IMR-90 (cell line): ENCODE measurements at regions not wholly inside any gene's neighbourhood (a gene's known extent, or its start where the extent isn't known, plus 50 kb on each side); places are given as distances from the start of the nearest gene placed in this dataset.

Experiments used
- ATAC-seq: fragments of 200-7000 bp; cut with Tn5 transposase; 2 replicates; pipeline ENCODE4 v1.9.1; 2020; ENCODE audit warnings: low read depth, mild to moderate bottlenecking, moderate library complexity
- BruUV-seq: library from RNA; stranded (reverse); fragments of 400-500 nt; replicated peaks from 2 replicates; lab custom pipeline; 2021; lab: Mats Ljungman, UMichigan
- CTCF ChIA-PET: fragments of 300-600 bp; formaldehyde crosslinking; extraction: SDS; loops from one replicate; lab custom pipeline; 2021; ENCODE audit warnings: antibody characterized with exemption; lab: Yijun Ruan, JAX
- POLR2A ChIA-PET: fragments of 300-600 bp; sonication (Branson Sonifier 250); formaldehyde crosslinking; loops from one replicate; lab custom pipeline; 2022; ENCODE audit warnings: antibody characterized with exemption; ENCODE audit not compliant: unreplicated experiment; lab: Charles Lee
- DNase-seq: peaks from one replicate; pipeline ENCODE4 v3.0.0; 2013
- H2AFZ ChIP-seq: replicated peaks from 2 replicates; pipeline ENCODE3; 2013; ENCODE audit warnings: low read length, mild to moderate bottlenecking; ENCODE audit not compliant: poor library complexity
- H2AK5ac ChIP-seq: 2 replicates; pipeline ENCODE4 v1.6.1; 2013; ENCODE audit warnings: low read depth, low read length, inconsistent platforms
- H2AK9ac ChIP-seq: replicated peaks from 2 replicates; pipeline ENCODE3; 2013; ENCODE audit warnings: mild to moderate bottlenecking, low read depth, low read length, moderate library complexity; ENCODE audit not compliant: poor library complexity
- H2BK120ac ChIP-seq: 2 replicates; pipeline ENCODE4 v1.6.1; 2013; ENCODE audit warnings: low read depth, low read length, inconsistent platforms
- H2BK15ac ChIP-seq: 3 replicates; pipeline ENCODE4 v1.6.1; 2013; ENCODE audit warnings: low read depth, low read length, inconsistent platforms
- H2BK20ac ChIP-seq: 2 replicates; pipeline ENCODE4 v1.6.1; 2013; ENCODE audit warnings: low read depth, mild to moderate bottlenecking, inconsistent platforms, low read length, moderate library complexity
- H2BK5ac ChIP-seq: 2 replicates; pipeline ENCODE4 v1.6.1; 2013; ENCODE audit warnings: mild to moderate bottlenecking, low read depth, low read length, inconsistent platforms; ENCODE audit not compliant: poor library complexity, severe bottlenecking
- H3K14ac ChIP-seq: replicated peaks from 2 replicates; pipeline ENCODE4 v1.6.1; 2013; ENCODE audit warnings: low read depth, low read length, inconsistent platforms
- H3K18ac ChIP-seq: 2 replicates; pipeline ENCODE4 v1.6.1; 2013; ENCODE audit warnings: low read depth, low read length, control low read depth
- H3K23ac ChIP-seq: 2 replicates; pipeline ENCODE4 v1.6.1; 2013; ENCODE audit warnings: low read depth, low read length, inconsistent platforms
- H3K27ac ChIP-seq: 2 replicates; pipeline ENCODE4 v1.5.1; 2013; ENCODE audit warnings: mild to moderate bottlenecking, control low read depth, low read length; ENCODE audit not compliant: insufficient read depth
- H3K27me3 ChIP-seq: 2 replicates; pipeline ENCODE4 v1.6.1; 2013; ENCODE audit warnings: low read length; ENCODE audit not compliant: control insufficient read depth, insufficient read depth
- H3K36me3 ChIP-seq: 2 replicates; pipeline ENCODE4 v1.6.1; 2013; ENCODE audit warnings: low read length, mixed read lengths; ENCODE audit not compliant: control insufficient read depth, insufficient read depth
- H3K4ac ChIP-seq: 2 replicates; pipeline ENCODE4 v1.6.1; 2013; ENCODE audit warnings: low read depth, low read length, inconsistent platforms
- H3K4me1 ChIP-seq: 2 replicates; pipeline ENCODE4 v1.6.1; 2013; ENCODE audit warnings: low read length, mixed read lengths; ENCODE audit not compliant: control insufficient read depth, insufficient read depth
- H3K4me2 ChIP-seq: 2 replicates; pipeline ENCODE4 v1.6.1; 2013; ENCODE audit warnings: low read depth, mild to moderate bottlenecking, control low read depth, low read length, moderate library complexity
- H3K4me3 ChIP-seq: 2 replicates; pipeline ENCODE4 v1.5.1; 2013; ENCODE audit warnings: low read depth, mild to moderate bottlenecking, control low read depth, low read length, moderate library complexity; ENCODE audit not compliant: insufficient read depth
- H3K56ac ChIP-seq: 2 replicates; pipeline ENCODE4 v1.6.1; 2013; ENCODE audit warnings: low read length, inconsistent platforms; ENCODE audit not compliant: insufficient read depth; ENCODE audit errors: extremely low read depth
- H3K79me1 ChIP-seq, 2 experiments: 2 replicates each; pipeline ENCODE4 v1.6.1; 2013; ENCODE audit warnings: low read length in 2 of 2, inconsistent platforms in 1 of 2, low read depth in 1 of 2
- H3K9ac ChIP-seq: 2 replicates; pipeline ENCODE4 v1.6.1; 2013; ENCODE audit warnings: low read depth, low read length, control low read depth
- H3K9me1 ChIP-seq: 2 replicates; pipeline ENCODE4 v1.6.1; 2013; ENCODE audit warnings: low read length, inconsistent platforms; ENCODE audit not compliant: insufficient read depth
- H3K9me3 ChIP-seq: 2 replicates; pipeline ENCODE4 v1.6.1; 2013; ENCODE audit warnings: low read length; ENCODE audit not compliant: control insufficient read depth, insufficient read depth
- H4K20me1 ChIP-seq: 2 replicates; pipeline ENCODE4 v1.6.1; 2013; ENCODE audit warnings: low read length, inconsistent platforms; ENCODE audit not compliant: insufficient read depth
- H4K5ac ChIP-seq: 2 replicates; pipeline ENCODE4 v1.6.1; 2013; ENCODE audit warnings: mild to moderate bottlenecking, low read depth, low read length, control low read depth
- H4K8ac ChIP-seq, 2 experiments: 2 replicates each; pipeline ENCODE4 v1.6.1; 2013; ENCODE audit warnings: low read depth in 2 of 2, low read length in 2 of 2, control low read depth in 1 of 2, inconsistent platforms in 1 of 2
- H4K91ac ChIP-seq: 2 replicates; pipeline ENCODE4 v1.6.1; 2013; ENCODE audit warnings: low read depth, low read length, inconsistent platforms; ENCODE audit not compliant: insufficient read depth
- BHLHE40 ChIP-seq: fragments of 150-350 bp; IDR thresholded peaks from 2 replicates; pipeline ENCODE4 v1.6.1; 2016; ENCODE audit warnings: mild to moderate bottlenecking, low read depth, low read length
- CEBPB ChIP-seq: IDR thresholded peaks from 2 replicates; pipeline ENCODE4 v1.6.1; 2012; ENCODE audit warnings: low read depth, low read length, improper control_type of control experiment
- CHD1 ChIP-seq: IDR thresholded peaks from 2 replicates; pipeline ENCODE4 v1.6.1; 2012; ENCODE audit warnings: low read depth, low read length, improper control_type of control experiment
- CTCF ChIP-seq: conservative IDR thresholded peaks from 2 replicates; pipeline ENCODE4 v1.5.1; 2012; ENCODE audit warnings: mild to moderate bottlenecking, low read depth, low read length, improper control_type of control experiment
- ELK1 ChIP-seq: fragments of 150-350 bp; IDR thresholded peaks from 2 replicates; pipeline ENCODE4 v1.6.1; 2016; ENCODE audit warnings: low read depth, mild to moderate bottlenecking, low read length, moderate library complexity, borderline replicate concordance
- FOS ChIP-seq: fragments of 150-350 bp; IDR thresholded peaks from 2 replicates; pipeline ENCODE4 v1.6.1; 2016; ENCODE audit warnings: low read depth, low read length
- MAFK ChIP-seq: IDR thresholded peaks from 2 replicates; pipeline ENCODE4 v1.6.1; 2012; ENCODE audit warnings: low read depth, low read length, improper control_type of control experiment
- MAZ ChIP-seq: IDR thresholded peaks from 2 replicates; pipeline ENCODE4 v1.6.1; 2012; ENCODE audit warnings: low read depth, mild to moderate bottlenecking, low read length, improper control_type of control experiment, moderate library complexity, borderline replicate concordance
- MXI1 ChIP-seq: IDR thresholded peaks from 2 replicates; pipeline ENCODE4 v1.6.1; 2012; ENCODE audit warnings: low read depth, mild to moderate bottlenecking, low read length, moderate library complexity, borderline replicate concordance
- NFE2L2 ChIP-seq: fragments of 150-350 bp; IDR thresholded peaks from 2 replicates; pipeline ENCODE4 v1.6.1; 2016; ENCODE audit warnings: low read depth, mild to moderate bottlenecking, low read length
- POLR2A ChIP-seq: IDR thresholded peaks from 2 replicates; pipeline ENCODE4 v1.6.1; 2012; ENCODE audit warnings: mild to moderate bottlenecking, low read depth, low read length
- RAD21 ChIP-seq: IDR thresholded peaks from 2 replicates; pipeline ENCODE4 v1.6.1; 2012; ENCODE audit warnings: low read length, improper control_type of control experiment
- RCOR1 ChIP-seq: IDR thresholded peaks from 2 replicates; pipeline ENCODE4 v1.6.1; 2012; ENCODE audit warnings: mild to moderate bottlenecking, low read length, improper control_type of control experiment; ENCODE audit not compliant: insufficient replicate concordance
- RFX5 ChIP-seq: IDR thresholded peaks from 2 replicates; pipeline ENCODE4 v1.8.0; 2012; ENCODE audit warnings: low read depth, mild to moderate bottlenecking, low read length, moderate library complexity
- SMC3 ChIP-seq: fragments of 150-350 bp; IDR thresholded peaks from 2 replicates; pipeline ENCODE4 v1.6.1; 2016; ENCODE audit warnings: low read depth, mild to moderate bottlenecking, antibody characterized with exemption, low read length, moderate library complexity
- USF2 ChIP-seq: fragments of 150-350 bp; IDR thresholded peaks from 2 replicates; pipeline ENCODE4 v1.6.1; 2017; ENCODE audit warnings: mild to moderate bottlenecking, antibody characterized with exemption, low read length, low read depth
- WGBS, 2 experiments: methylation state at CpG; one replicate each; pipeline versions ENCODE4 v1.1.5 to v1.1.7; 2013; ENCODE audit warnings: missing lambda C conversion rate in 2 of 2; ENCODE audit not compliant: insufficient read length in 1 of 2; ENCODE audit errors: extremely low coverage in 2 of 2; 5-methylcytosine and 5-hydroxymethylcytosine counted together
- dilution Hi-C: fragments of 300-500 bp; cut with HindIII; formaldehyde crosslinking; loops from one replicate; pipeline ENCODE4 v1.14.3; 2018; ENCODE audit warnings: low sequenced_read_pairs; ENCODE audit not compliant: unreplicated experiment
- in situ Hi-C: fragments of 300-500 bp; cut with MboI; formaldehyde crosslinking; loops from 3 replicates; pipeline ENCODE4 v1.14.3; 2019; ENCODE audit warnings: low sequenced_read_pairs, inconsistent platforms, mixed read lengths
- intact Hi-C: fragments of 100-400 bp; cut with micrococcal nuclease; formaldehyde crosslinking; loops from 2 replicates; pipeline ENCODE4 v1.10.0; 2022

- Histone ChIP-seq H2BK20ac (no peak overlapping the region), H4K5ac (no peak overlapping the region), H3K4me1 (peaks cover 39% of the 10 kb centered on the region), H3K36me3 (peaks cover 23% of the 10 kb centered on the region), H2AK9ac (peak overlapping the region; percentile 33), H3K9ac (no peak overlapping the region), H3K56ac (no peak overlapping the region), H2BK5ac (no peak overlapping the region), H3K23ac (no peak overlapping the region; the same call in 1 of the 2 replicates), H4K8ac (no peak overlapping the region), H3K4ac (no peak overlapping the region), H3K79me1 (peaks cover 22 to 81% of the 10 kb centered on the region in 2 experiments), H2AFZ (peak overlapping the region; percentile 13), H2BK15ac (no peak overlapping the region), H3K4me3 (no peak overlapping the region), H3K27ac (no peak overlapping the region), H2AK5ac (no peak overlapping the region), H4K20me1 (peaks cover 71% of the 10 kb centered on the region), H2BK120ac (no peak overlapping the region), H3K9me3 (0 out of 2 replicates have a peak, but pooled peaks cover 4% of the 10 kb centered on the region), H3K18ac (no peak overlapping the region), H3K9me1 (peaks cover 24% of the 10 kb centered on the region), H3K27me3 (no peaks in the 10 kb centered on the region), H4K91ac (no peak overlapping the region), H3K4me2 (no peak overlapping the region), H3K14ac (no peak overlapping the region)
- TF ChIP-seq MXI1 (no peak), BHLHE40 (no peak), RCOR1 (no peak), NFE2L2 (no peak), ELK1 (no peak), MAFK (no peak), RAD21 (no peak), CTCF (no peak), SMC3 (no peak), MAZ (no peak), RFX5 (no peak), CHD1 (no peak), FOS (no peak), USF2 (no peak), CEBPB (no peak), POLR2A (no peak)
- 23% methylated on average over 9 of the region's 17 CpGs; no CpG with 5 or more reads in 1 of the 2 experiments for WGBS, 2 experiments
- intact Hi-C loops, result no loop called here
- dilution Hi-C loops, result no loop called here
- DNase-seq (no peak), ATAC-seq (peak; percentile 8)
- in situ Hi-C loops, result no loop called here
- ChIA-PET POLR2A (no interaction called here), CTCF (interaction anchor here (0.8 kb wide), 1 partner anchor 13 kb away, joined by 3 read pairs; no protein-coding TSS in a partner anchor)
- no TSS peak for BruUV-seq
These were observed 275.4 kb downstream of the SEC14L1 start for GRCh38 chr17:77416105-77416713.
